ENCODE measurements at regions not wholly inside any gene's neighbourhood (a gene's known extent, or its start where the extent isn't known, plus 50 kb on each side); places are given as distances from the start of the nearest gene placed in this dataset.

DNA sequence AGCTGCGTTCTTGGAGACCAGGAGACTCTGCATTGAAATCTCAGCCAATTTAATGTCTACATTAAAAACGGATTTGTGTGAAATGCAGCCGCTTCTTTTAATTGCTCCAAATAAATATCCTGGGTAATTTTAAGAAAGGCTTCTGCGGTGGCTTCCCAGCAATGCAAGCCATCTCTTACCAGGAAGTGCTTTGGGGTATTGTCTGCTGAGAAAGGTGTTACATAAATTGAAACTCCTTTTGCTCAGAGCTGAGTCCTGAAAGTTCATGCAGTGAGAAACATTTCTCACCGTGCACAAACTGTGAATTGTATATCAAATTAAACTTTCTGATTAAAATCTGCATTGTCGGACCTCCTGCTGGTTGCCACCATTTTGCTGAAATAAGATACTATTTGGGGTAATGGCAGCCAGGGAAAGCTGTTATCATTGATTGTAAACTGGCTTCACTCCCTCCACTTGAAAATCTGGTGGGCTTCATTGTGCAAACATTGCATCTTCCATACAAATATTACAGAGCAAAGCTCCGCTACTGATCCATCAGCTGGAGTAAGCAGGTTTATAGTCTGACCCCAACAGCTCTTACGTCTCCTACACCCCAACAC is 59.5 kb downstream of the ZIC5 start:
- in situ Hi-C loops (cut with HindIII; ENCODE audit: low sequenced_read_pairs) = no loop called here

DNA sequence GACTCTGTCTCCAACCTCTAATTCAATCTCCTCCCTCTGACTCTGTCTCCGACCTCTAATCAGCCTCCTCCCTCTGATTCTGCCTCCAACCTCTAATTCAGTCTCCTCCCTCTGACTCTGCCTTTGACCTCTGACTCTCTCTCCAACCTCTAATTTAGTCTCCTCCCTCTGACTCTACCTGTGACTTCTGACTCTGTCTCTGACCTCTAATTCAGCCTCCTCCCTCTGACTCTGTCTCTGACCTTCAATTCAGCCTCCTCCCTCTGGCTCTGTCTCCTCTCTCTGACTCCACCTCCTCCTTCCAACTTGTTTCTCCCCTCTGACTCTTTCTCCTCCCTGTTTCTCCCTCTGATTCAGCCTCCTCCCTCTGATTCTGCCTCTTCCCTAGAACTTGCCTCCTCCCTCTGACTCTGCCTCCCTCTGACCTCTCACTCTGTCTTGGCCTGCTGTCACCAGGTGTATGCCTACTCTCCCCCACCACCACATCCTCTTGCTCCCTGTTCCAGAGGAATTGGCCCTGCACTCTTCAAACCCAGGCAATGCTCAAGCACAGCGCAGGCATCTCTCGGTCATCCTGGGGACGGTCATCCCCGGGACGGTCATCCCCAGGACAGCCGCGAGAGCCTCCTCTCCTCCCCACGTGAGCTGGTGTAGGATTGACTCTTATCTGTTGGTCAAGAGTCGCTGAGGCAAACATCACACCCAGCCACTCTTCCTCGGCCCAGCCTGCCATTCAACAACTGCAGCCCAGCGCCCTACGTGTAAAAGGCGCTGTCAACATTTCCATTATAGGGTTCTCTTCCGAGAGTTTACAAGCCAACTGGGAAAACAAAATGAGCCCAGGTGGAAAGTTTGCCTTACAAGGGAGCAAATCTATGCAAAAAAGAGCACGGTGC is 60.2 kb downstream of the ZIC5 start:
- in situ Hi-C loops (cut with HindIII; ENCODE audit: low sequenced_read_pairs) = no loop called here

- in situ Hi-C loops (cut with HindIII; ENCODE audit: low sequenced_read_pairs) = no loop called here
Observed at GRCh38 chr13:99909836-99910619, 61.5 kb downstream of the ZIC5 start.

DNA sequence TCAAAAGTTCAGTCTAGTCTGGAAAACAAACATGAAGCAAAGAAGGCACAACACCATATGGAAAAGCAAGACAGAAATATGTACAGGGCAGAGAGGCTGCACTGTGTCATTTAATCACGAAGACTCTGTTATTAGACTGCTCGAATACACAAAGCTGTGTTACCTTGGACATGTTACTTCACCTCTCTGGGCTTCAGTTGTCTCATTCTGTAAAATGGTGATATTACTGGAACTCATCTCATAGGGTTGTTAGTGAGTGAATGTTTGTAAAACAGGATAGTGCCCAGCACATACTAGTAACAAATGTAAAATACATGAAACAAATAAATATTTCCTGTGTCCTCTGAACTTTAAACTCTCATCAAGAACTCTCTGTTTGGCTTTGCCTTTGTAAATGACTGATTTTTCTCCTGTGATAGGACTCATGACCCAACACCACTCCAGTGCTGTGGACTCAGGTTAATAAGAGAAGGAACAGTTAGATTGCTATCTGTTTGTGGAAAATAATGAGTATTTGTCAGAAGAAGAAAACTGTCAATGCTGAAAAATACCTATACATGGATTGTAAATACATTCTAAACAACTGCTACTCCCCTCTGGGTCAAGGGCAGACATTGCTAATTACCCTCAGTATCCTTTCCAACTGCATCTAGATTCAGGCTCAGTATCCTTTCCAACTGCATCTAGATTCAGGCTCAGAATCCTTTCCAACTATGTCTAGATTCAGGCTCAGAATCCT is 62.3 kb downstream of the ZIC5 start:
- in situ Hi-C loops (cut with HindIII; ENCODE audit: low sequenced_read_pairs) = no loop called here

DNA sequence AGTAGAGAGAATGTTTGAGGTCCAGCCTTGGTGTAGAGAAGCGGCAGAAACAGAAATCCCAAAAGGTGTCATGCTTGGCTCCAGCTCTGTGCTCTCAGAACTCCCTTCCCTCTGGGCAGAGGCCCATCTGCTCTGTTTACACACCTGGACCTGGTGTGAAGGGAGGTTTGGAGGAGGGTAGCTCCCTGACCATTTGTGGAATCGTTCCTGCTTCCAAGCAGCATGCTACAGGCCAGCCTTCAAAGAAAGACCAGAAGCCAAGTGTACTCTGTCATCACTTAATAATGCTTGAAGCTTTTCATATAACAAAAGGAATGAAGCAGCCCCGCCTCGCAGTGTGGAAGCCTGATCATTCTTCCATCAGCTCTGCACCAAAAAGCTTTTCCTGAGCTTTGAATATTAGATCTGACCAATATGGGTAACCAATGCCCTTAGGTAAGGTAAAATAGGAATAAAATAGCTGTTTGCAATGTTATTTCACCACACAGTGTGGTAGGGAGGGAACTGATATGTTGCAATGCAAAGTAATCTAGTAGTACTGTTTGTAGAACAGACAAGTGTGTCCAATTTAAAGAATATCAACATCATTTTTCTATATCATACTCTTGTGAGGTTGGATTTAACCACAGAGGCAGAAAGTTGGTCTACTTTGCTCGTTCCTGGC is 63.3 kb downstream of the ZIC5 start:
- in situ Hi-C loops (cut with HindIII; ENCODE audit: low sequenced_read_pairs) = no loop called here

- in situ Hi-C loops (cut with HindIII; ENCODE audit: low sequenced_read_pairs) = no loop called here
Observed at GRCh38 chr13:99907627-99908026, 63.9 kb downstream of the ZIC5 start.

DNA sequence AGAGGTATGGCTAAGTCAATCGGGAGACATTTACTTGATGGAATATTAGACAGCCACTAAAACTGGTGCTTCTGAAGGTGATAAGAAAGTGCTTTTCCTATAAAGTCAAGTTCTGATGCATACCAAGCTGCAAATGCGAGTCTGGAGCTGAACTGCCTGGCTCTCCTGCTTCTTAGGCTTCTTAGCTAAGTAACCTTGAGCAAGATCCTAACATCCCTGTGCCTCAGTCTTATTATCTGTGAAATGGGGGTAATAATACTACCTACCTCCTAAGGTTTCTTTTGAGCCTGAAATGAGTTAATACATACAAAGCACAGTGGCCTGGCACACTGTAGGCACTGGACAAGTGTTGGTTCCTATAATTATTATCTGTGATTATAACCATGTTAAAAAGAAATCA is 64.5 kb downstream of the ZIC5 start:
- in situ Hi-C loops (cut with HindIII; ENCODE audit: low sequenced_read_pairs) = no loop called here

DNA sequence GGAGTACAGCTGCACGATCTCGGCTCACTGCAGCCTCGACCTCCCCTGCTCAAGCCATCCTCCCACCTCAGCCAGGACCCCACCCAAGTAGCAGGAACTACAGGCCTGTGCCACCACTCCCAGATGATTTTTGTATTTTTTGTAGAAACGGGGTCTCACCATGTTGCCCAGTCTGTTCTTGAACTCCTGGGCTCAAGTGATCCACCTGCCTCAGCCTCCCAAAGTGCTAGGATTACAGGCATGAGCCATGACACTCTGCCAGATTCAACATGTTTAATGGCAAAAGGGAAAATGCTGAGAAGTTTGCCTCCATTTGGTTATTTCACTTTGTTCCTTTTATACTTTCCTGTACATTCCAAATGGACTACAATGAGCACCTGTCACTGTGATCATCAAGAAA is 65.8 kb downstream of the ZIC5 start:
- in situ Hi-C loops (cut with HindIII; ENCODE audit: low sequenced_read_pairs) = no loop called here

DNA sequence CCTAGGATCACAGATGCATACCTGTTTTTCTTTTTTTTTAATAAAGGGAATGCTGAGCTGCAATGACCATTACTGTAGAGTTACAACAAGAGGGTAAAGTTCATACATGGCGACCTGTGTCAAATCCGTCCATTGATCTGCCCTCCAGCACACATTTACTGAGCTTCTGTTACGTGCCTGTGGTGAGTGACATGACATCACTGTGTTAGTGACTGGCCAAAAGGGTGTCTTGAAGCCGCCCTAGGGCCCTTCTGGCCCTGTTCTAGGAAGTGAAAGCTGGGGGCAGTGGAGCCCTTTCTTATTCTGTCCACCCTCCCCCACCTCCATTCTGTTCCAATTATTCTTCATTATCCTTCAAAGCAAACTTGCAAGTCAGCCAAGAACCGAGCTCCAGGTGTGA is 66.3 kb downstream of the ZIC5 start:
- in situ Hi-C loops (cut with HindIII; ENCODE audit: low sequenced_read_pairs) = no loop called here

DNA sequence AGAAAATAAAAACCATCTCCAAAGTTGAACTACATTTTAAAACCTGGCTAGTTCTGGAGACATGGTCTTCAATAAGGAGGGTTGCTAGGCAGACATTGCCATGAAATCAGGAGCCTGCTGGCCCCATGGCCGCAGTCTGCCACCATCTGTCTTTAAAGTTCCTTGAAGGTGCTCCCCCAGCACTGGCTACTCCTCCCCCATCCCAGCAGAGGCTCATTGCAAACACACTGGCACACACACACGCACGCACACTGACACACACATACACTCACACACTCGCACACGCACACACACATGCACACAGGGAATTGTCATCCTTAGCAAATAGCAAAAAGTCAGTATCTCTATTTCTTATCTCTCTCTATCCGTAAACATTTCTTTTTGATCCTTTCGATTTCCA is 68.4 kb downstream of the ZIC5 start:
- in situ Hi-C loops (cut with HindIII; ENCODE audit: low sequenced_read_pairs) = no loop called here

- in situ Hi-C loops (cut with HindIII; ENCODE audit: low sequenced_read_pairs) = no loop called here
Observed at GRCh38 chr13:99902657-99903056, 68.9 kb downstream of the ZIC5 start.

DNA sequence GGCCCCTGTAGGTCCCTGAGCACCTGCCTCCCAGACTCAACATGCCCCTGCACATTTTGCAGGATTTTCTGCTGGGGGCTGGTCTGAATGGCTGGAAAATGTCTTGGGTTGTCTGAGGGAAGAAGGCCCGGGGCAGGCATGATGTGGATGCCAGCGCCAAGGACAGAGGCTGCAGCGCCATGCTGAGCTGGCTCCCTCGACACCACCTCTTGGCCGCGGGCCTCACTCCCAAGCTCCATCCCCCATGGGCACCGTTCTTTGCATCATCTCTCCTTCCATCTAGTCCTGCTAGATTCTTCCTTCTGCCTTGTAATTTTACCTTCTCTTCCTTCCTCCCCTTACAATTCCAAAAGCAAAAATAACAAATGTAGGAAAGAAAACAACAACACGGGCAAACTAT is 70.6 kb downstream of the ZIC5 start:
- in situ Hi-C loops (cut with HindIII; ENCODE audit: low sequenced_read_pairs) = no loop called here

DNA sequence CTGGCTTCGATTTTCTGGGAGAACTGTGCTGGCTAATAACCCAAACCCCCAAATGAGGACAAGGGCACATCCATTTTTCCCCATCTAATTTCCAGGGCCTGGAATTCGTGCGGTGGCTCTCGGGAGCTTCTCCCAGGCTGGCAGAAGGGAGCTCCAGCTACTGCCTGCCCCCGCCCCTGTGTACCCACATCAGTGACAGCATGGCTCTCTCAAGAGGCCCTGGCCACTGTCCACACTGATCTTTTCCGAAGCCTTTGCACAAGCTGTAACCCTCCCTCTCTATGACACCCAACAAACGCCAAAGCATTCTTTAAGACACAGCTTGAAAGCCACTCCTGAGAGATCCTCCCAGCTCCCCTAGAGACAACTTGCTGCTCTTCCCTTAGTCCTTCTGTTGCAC is 73.1 kb downstream of the ZIC5 start:
- in situ Hi-C loops (cut with HindIII; ENCODE audit: low sequenced_read_pairs) = no loop called here

- in situ Hi-C loops (cut with HindIII; ENCODE audit: low sequenced_read_pairs) = no loop called here
Observed at GRCh38 chr13:99897076-99897440, 74.5 kb downstream of the ZIC5 start.

DNA sequence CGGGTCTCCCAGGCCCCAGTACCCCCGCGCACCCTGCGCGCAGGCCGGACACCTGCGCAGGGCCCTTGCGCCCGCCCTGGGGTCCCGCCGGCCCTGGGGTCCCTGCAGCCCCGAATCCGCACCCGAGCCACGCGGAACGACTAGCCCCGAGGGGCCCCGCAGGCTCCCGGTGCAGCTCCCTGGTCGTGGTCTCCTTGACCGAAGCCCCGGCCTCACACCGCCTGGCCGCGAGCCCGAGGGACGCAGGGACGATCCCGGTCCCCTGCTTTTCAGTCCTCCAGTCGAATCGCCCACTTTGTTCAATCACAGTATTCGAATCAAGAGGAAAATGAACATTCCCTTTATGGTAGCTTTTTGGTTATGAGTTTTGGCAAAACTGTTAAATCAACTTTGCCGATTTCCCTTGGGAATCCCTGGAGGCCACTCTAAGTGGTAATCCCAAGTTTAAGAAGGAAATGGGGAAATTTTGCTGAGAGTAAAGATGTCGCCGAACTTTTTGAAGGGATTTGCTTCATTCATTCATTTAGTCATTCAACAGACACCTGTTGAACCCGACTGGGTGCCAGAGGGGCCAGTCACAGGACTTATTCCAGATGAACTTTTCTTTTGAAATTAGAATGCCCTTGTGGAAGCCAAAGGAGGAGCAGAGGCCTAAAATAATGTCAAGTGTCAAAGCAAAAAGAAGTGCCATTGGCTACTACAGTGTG is 75.0 kb downstream of the ZIC5 start:
- in situ Hi-C loops (cut with HindIII; ENCODE audit: low sequenced_read_pairs) = no loop called here

DNA sequence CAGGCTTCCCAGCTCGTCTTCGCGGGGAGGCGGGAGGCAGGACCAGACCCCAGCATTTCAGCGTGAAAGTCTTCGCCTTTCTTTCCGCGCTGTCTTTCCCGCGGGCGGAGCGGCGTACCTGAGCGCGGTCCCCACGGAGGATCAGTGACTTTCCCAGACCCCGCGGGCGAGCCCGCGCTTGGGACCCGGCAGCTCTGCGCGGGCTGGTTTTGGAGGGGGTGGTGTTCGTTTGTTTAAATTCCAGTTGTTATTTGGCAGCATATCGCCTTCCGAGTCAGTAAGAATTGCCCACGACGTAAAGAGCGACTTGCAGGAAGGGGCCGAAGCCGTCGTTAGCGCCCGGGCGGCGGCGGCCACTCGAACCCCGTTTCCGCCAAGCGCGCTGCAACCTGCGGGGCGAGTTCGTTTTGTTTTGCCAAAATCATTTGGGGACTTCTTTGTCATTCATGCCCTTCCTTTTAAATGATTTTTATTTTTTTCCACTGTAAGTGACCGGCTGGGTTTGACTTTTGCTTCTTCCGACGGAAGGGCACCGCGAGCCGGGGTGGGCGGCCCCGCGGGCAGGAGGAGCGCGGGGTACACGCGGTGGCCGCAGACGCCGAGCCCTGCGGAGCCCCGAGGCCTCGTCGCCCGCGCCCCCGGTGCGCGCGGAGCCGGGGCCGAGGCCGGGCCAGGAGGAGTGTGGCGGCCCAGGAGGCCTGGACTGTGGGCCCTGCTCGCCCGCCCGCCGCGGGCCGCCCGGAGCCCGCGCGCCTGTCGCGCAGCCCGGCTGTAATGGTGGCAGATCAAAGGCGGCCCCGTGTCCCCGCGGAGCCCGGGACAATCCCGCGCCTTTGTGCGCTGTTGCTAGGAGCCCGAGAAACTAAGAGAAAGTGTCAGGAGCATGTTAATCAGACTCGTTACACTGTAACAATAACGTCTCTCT is 75.9 kb downstream of the ZIC5 start:
- in situ Hi-C loops (cut with HindIII; ENCODE audit: low sequenced_read_pairs) = no loop called here

GRCh38 chr13:99894840-99895443 is 76.6 kb downstream of the ZIC5 start:
- in situ Hi-C loops (cut with HindIII; ENCODE audit: low sequenced_read_pairs) = no loop called here

GRCh38 chr13:99894105-99894839 is 77.3 kb downstream of the ZIC5 start:
- in situ Hi-C loops (cut with HindIII; ENCODE audit: low sequenced_read_pairs) = no loop called here
